ENCODE measurements at regions not wholly inside any gene's neighbourhood (a gene's known extent, or its start where the extent isn't known, plus 50 kb on each side); places are given as distances from the start of the nearest gene placed in this dataset.

DNA sequence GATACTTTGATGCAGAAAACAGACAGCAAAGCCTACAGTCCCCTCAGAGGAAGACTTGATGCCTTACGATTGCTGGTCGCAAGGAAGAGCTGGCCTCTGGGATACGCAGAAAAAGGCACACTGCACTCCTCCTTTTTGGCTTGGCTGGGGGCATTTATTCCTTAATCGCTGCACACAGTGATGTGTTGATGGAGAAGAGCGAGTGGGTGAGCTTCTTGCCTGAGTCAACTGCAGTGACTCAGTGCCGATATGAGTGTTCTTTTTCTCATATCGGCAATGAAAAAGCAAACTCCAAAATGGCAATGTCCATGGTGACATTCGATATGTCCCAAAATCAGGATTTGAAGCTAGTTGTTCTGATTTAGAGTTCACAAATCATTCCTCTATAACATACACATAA lies 794.8 kb downstream of the HACE1 start:
- no peak for TF ChIP-seq POLR2A (IDR thresholded peaks at IDR 0.05)
- TF ChIP-seq, protein P1, sequence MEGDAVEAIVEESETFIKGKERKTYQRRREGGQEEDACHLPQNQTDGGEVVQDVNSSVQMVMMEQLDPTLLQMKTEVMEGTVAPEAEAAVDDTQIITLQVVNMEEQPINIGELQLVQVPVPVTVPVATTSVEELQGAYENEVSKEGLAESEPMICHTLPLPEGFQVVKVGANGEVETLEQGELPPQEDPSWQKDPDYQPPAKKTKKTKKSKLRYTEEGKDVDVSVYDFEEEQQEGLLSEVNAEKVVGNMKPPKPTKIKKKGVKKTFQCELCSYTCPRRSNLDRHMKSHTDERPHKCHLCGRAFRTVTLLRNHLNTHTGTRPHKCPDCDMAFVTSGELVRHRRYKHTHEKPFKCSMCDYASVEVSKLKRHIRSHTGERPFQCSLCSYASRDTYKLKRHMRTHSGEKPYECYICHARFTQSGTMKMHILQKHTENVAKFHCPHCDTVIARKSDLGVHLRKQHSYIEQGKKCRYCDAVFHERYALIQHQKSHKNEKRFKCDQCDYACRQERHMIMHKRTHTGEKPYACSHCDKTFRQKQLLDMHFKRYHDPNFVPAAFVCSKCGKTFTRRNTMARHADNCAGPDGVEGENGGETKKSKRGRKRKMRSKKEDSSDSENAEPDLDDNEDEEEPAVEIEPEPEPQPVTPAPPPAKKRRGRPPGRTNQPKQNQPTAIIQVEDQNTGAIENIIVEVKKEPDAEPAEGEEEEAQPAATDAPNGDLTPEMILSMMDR (IDR thresholded peaks at IDR 0.05), result no peak
